IPS-NIHi11 (cell line): ENCODE measurements at regions not wholly inside any gene's neighbourhood (a gene's known extent, or its start where the extent isn't known, plus 50 kb on each side); places are given as distances from the start of the nearest gene placed in this dataset.

ENCODE experiments used
- DNase-seq: peaks from one replicate; pipeline ENCODE4 v3.0.0; 2012; ENCODE audit warnings: mixed read lengths, low spot score

GRCh38 chr12:77571127-77571526, 259.6 kb upstream of the NAV3 start:
- DNase-seq: no peak

GRCh38 chr12:77569876-77570275, 260.8 kb upstream of the NAV3 start:
- DNase-seq: no peak

- no peak for DNase-seq
Measured at GRCh38 chr12:77560714-77561113, 270.0 kb upstream of the NAV3 start.

- DNase-seq: no peak
Measured at GRCh38 chr12:77559400-77560074, 271.2 kb upstream of the NAV3 start.

- DNase-seq: no peak
Measured at GRCh38 chr12:77555074-77555473, 275.6 kb upstream of the NAV3 start.

GRCh38 chr12:77553976-77554619, 276.6 kb upstream of the NAV3 start:
- no peak for DNase-seq

GRCh38 chr12:77549383-77550128, 281.1 kb upstream of the NAV3 start:
- DNase-seq: no peak

GRCh38 chr12:77548797-77549196, 281.9 kb upstream of the NAV3 start:
- no peak for DNase-seq

GRCh38 chr12:77540097-77540496, 290.6 kb upstream of the NAV3 start:
- peak; percentile 12 for DNase-seq

- no peak for DNase-seq
Measured at GRCh38 chr12:77537663-77538062, 293.0 kb upstream of the NAV3 start.

GRCh38 chr12:77535734-77536133, 295.0 kb upstream of the NAV3 start:
- no peak for DNase-seq

- DNase-seq: no peak
Measured at GRCh38 chr12:77531912-77532311, 298.8 kb upstream of the NAV3 start.

- DNase-seq: no peak
Measured at GRCh38 chr12:77522247-77522646, 308.4 kb upstream of the NAV3 start.

- no peak for DNase-seq
Measured at GRCh38 chr12:77521508-77522115, 309.1 kb upstream of the NAV3 start.

- no peak for DNase-seq
Measured at GRCh38 chr12:77514511-77514910, 316.2 kb upstream of the NAV3 start.

GRCh38 chr12:77510985-77511384, 319.7 kb upstream of the NAV3 start:
- DNase-seq: no peak

GRCh38 chr12:77504466-77504865, 326.2 kb upstream of the NAV3 start:
- no peak for DNase-seq

- no peak for DNase-seq
Measured at GRCh38 chr12:77500089-77500488, 330.6 kb upstream of the NAV3 start.

GRCh38 chr12:77497647-77498046, 333.0 kb upstream of the NAV3 start:
- DNase-seq: no peak

- no peak for DNase-seq
Measured at GRCh38 chr12:77496714-77497113, 334.0 kb upstream of the NAV3 start.

GRCh38 chr12:77494296-77494695, 336.4 kb upstream of the NAV3 start:
- DNase-seq: peak; percentile 20

GRCh38 chr12:77493302-77494168, 337.2 kb upstream of the NAV3 start:
- DNase-seq: no peak
